Adrenal gland (tissue), 9 donors: ENCODE measurements at regions not wholly inside any gene's neighbourhood (a gene's known extent, or its start where the extent isn't known, plus 50 kb on each side); places are given as distances from the start of the nearest gene placed in this dataset.

ENCODE experiments used
- DNase-seq, 7 donors: peaks; one replicate each; pipeline ENCODE4 v3.0.0-alpha.2; 2019 to 2020
- H3K27ac ChIP-seq, 5 donors: fragments of 200-600 bp; sonication (generic) in 4 of 5; 1 replicate in 3 of 5; 2 replicates in 2 of 5; pipeline versions ENCODE4 v1.5.1 to v1.8.0; 2016 to 2020; ENCODE audit warnings: mild to moderate bottlenecking in 1 of 5
- H3K27me3 ChIP-seq: fragments of 200-600 bp; 2 replicates; pipeline ENCODE4 v1.8.0; 2021
- H3K36me3 ChIP-seq, 2 donors: fragments of 200-600 bp; replicated peaks in 1 of 2; 1 replicate in 1 of 2; 2 replicates in 1 of 2; pipeline versions ENCODE4 v1.5.1 to v1.8.0; 2018 to 2022
- H3K4me1 ChIP-seq, 2 donors: fragments of 200-600 bp; replicated peaks in 1 of 2; 1 replicate in 1 of 2; 2 replicates in 1 of 2; pipeline versions ENCODE4 v1.5.1 to v1.8.0; 2018 to 2021
- H3K4me3 ChIP-seq, 4 donors: fragments of 200-600 bp; sonication (generic) in 3 of 4; one replicate each; pipeline ENCODE4 v1.5.1; 2016 to 2018
- H3K9me3 ChIP-seq, 3 donors: fragments of 200-600 bp; sonication (generic) in 1 of 3; replicated peaks in 1 of 3; 1 replicate in 2 of 3; 2 replicates in 1 of 3; pipeline versions ENCODE4 v1.5.1 to v1.8.0; 2016 to 2021
- CTCF ChIP-seq, 6 experiments: fragments of 450-650 bp in 4 of 6; fragments of 200-600 bp in 2 of 6; sonication (generic) in 1 of 6; IDR thresholded peaks; 1 replicate in 5 of 6; 2 replicates in 1 of 6; pipeline versions ENCODE4 v1.5.1 to v1.8.0; 2016 to 2021; ENCODE audit warnings: antibody characterized with exemption in 6 of 6, mild to moderate bottlenecking in 2 of 6, moderate library complexity in 1 of 6
- POLR2A ChIP-seq, 2 donors: fragments of 450-650 bp; IDR thresholded peaks; one replicate each; pipeline ENCODE4 v1.6.1; 2017; ENCODE audit warnings: antibody characterized with exemption in 2 of 2, mild to moderate bottlenecking in 2 of 2, moderate library complexity in 1 of 2
- WGBS, 4 donors: extraction: QIAGEN DNeasy Blood & Tissue Kit in 2 of 4; methylation state at CpG; one replicate each; pipeline versions ENCODE4 v1.1.5 to v1.1.7; 2013 to 2017; 5-methylcytosine and 5-hydroxymethylcytosine counted together
- intact Hi-C, 2 donors: fragments of 100-400 bp; cut with DNase I; formaldehyde crosslinking; loops; one replicate each; pipeline versions ENCODE4 v1.14.1 to v1.15.0; 2022 to 2023
- donor health status: healthy with polysubstance abuse.
- donor health status: Bipolar disorder and iron deficiency.
- donor health status: DM: yes; HTN: yes; CAD: no.
- donor health status: DM: no; HTN: no; CAD: no.
- donor health status: DM: no; HTN: no; CAD: no.

GRCh38 chr13:44026194-44026593, 146.5 kb downstream of the LACC1 start:
- no peak overlapping the region for H3K4me3 ChIP-seq
- H3K9me3 ChIP-seq, result no peaks in the 10 kb centered on the region
- intact Hi-C loops, result no loop called here
- no peak for DNase-seq
- H3K27ac ChIP-seq, result no peak overlapping the region
- peaks cover 4% of the 10 kb centered on the region for H3K27me3 ChIP-seq
- TF ChIP-seq CTCF (IDR thresholded peaks at IDR 0.05) (no peak), POLR2A (IDR thresholded peaks at IDR 0.05) (no peak)
- H3K4me1 ChIP-seq, result no peaks in the 10 kb centered on the region
- no peaks in the 10 kb centered on the region for H3K36me3 ChIP-seq
- WGBS, 4 donors, result 90 to 94% (median 92%) methylated on average over 4 of the region's 4 CpGs

GRCh38 chr13:44028734-44029133, 149.0 kb downstream of the LACC1 start:
- 80 to 96% (median 91%) methylated on average over 3 of the region's 3 CpGs for WGBS, 4 donors
- peaks cover 4% of the 10 kb centered on the region for H3K27me3 ChIP-seq
- H3K4me1 ChIP-seq, result no peaks in the 10 kb centered on the region
- no peak overlapping the region for H3K27ac ChIP-seq
- intact Hi-C loops, result no loop called here
- H3K4me3 ChIP-seq, result no peak overlapping the region
- DNase-seq, result no peak
- H3K9me3 ChIP-seq, result no peaks in the 10 kb centered on the region
- TF ChIP-seq CTCF (IDR thresholded peaks at IDR 0.05) (no peak), POLR2A (IDR thresholded peaks at IDR 0.05) (no peak)
- H3K36me3 ChIP-seq, result no peaks in the 10 kb centered on the region

- intact Hi-C loops, result no loop called here
- Histone ChIP-seq H3K4me1 (no peaks in the 10 kb centered on the region), H3K4me3 (no peak overlapping the region), H3K27me3 (peaks cover 4% of the 10 kb centered on the region), H3K36me3 (no peaks in the 10 kb centered on the region), H3K27ac (no peak overlapping the region), H3K9me3 (no peaks in the 10 kb centered on the region)
- TF ChIP-seq POLR2A (IDR thresholded peaks at IDR 0.05) (no peak), CTCF (IDR thresholded peaks at IDR 0.05) (no peak)
- 87 to 95% (median 91%) methylated on average over 3 of the region's 3 CpGs for WGBS, 4 donors
- no peak for DNase-seq
Measured at GRCh38 chr13:44030615-44031014, 150.9 kb downstream of the LACC1 start.

- WGBS, 4 donors, result 88 to 94% (median 92%) methylated on average over 2 of the region's 2 CpGs
- no peaks in the 10 kb centered on the region for H3K9me3 ChIP-seq
- intact Hi-C loops, result no loop called here
- H3K27ac ChIP-seq, result no peak overlapping the region
- H3K4me3 ChIP-seq, result no peak overlapping the region
- H3K36me3 ChIP-seq, result no peaks in the 10 kb centered on the region
- no peaks in the 10 kb centered on the region for H3K4me1 ChIP-seq
- no peak for DNase-seq
- H3K27me3 ChIP-seq, result peaks cover 4% of the 10 kb centered on the region
- TF ChIP-seq CTCF (IDR thresholded peaks at IDR 0.05), result no peak
Measured at GRCh38 chr13:44031555-44031954, 151.9 kb downstream of the LACC1 start.
